ENCODE measurements at regions not wholly inside any gene's neighbourhood (a gene's known extent, or its start where the extent isn't known, plus 50 kb on each side); places are given as distances from the start of the nearest gene placed in this dataset.

GRCh38 chr18:25923193-25923592 lies 167.2 kb downstream of the SS18 start:
- Histone ChIP-seq H3K9me3 (no peaks in the 10 kb centered on the region), H3K27me3 (ENCODE audit: insufficient read depth in 3 of 3, low read length in 2 of 3) (no peaks in the 10 kb centered on the region), H3K4me3 (no peak overlapping the region), H3K4me1 (no peaks in the 10 kb centered on the region), H3K27ac (no peak overlapping the region), H3K36me3 (ENCODE audit: insufficient read depth in 1 of 2, low read depth in 1 of 2) (no peaks in the 10 kb centered on the region)
- WGBS, 3 donors = 91 to 96% (median 94%) methylated on average over 4 of the region's 4 CpGs
- TF ChIP-seq CTCF (IDR thresholded peaks at IDR 0.05) = no peak
- intact Hi-C loops (cut with DNase I) = no loop called here
- no peak for DNase-seq
- no peak for ATAC-seq

- H3K4me1 ChIP-seq = no peaks in the 10 kb centered on the region
- intact Hi-C loops (cut with DNase I) = no loop called here
- no peak overlapping the region for H3K4me3 ChIP-seq
- H3K27me3 ChIP-seq (ENCODE audit: insufficient read depth in 3 of 3, low read length in 2 of 3) = no peaks in the 10 kb centered on the region
- DNase-seq (no peak), ATAC-seq (no peak)
- WGBS, 3 donors = 88 to 90% (median 89%) methylated on average over 13 of the region's 13 CpGs
- H3K27ac ChIP-seq = no peak overlapping the region
- H3K9me3 ChIP-seq = no peaks in the 10 kb centered on the region
- TF ChIP-seq CTCF (IDR thresholded peaks at IDR 0.05) = peak; percentile 23
- no peaks in the 10 kb centered on the region for H3K36me3 ChIP-seq (ENCODE audit: insufficient read depth in 1 of 2, low read depth in 1 of 2)
Measured at GRCh38 chr18:25921677-25922421, 168.6 kb downstream of the SS18 start.

GRCh38 chr18:25915907-25916306 lies 174.5 kb downstream of the SS18 start:
- no peaks in the 10 kb centered on the region for H3K4me1 ChIP-seq
- H3K27ac ChIP-seq = no peak overlapping the region
- DNase-seq = no peak
- 80 to 93% (median 84%) methylated on average over 4 of the region's 4 CpGs for WGBS, 3 donors
- no peaks in the 10 kb centered on the region for H3K9me3 ChIP-seq
- intact Hi-C loops (cut with DNase I) = no loop called here
- TF ChIP-seq CTCF (IDR thresholded peaks at IDR 0.05) = no peak
- H3K4me3 ChIP-seq = no peak overlapping the region
- no peaks in the 10 kb centered on the region for H3K36me3 ChIP-seq (ENCODE audit: insufficient read depth in 1 of 2, low read depth in 1 of 2)
- ATAC-seq = no peak
- no peaks in the 10 kb centered on the region for H3K27me3 ChIP-seq (ENCODE audit: insufficient read depth in 3 of 3, low read length in 2 of 3)

GRCh38 chr18:25898965-25899364 lies 191.4 kb downstream of the SS18 start:
- intact Hi-C loops (cut with DNase I) = loop anchor here (5.0 to 10.0 kb wide), 2 partner anchors 1022 to 1304 kb away; no protein-coding TSS in a partner anchor
- no peak for DNase-seq
- no peaks in the 10 kb centered on the region for H3K36me3 ChIP-seq (ENCODE audit: insufficient read depth in 1 of 2, low read depth in 1 of 2)
- WGBS, 3 donors = 21 to 37% (median 28%) methylated on average over 2 of the region's 2 CpGs
- no peak for ATAC-seq
- H3K27me3 ChIP-seq (ENCODE audit: insufficient read depth in 3 of 3, low read length in 2 of 3) = no peaks in the 10 kb centered on the region
- no peak overlapping the region for H3K27ac ChIP-seq
- H3K4me1 ChIP-seq = no peaks in the 10 kb centered on the region
- no peak for TF ChIP-seq CTCF (IDR thresholded peaks at IDR 0.05)
- H3K9me3 ChIP-seq = peaks cover 6% of the 10 kb centered on the region
- H3K4me3 ChIP-seq = no peak overlapping the region

- 50 to 71% (median 68%) methylated on average over 4 of the region's 4 CpGs for WGBS, 3 donors
- no peaks in the 10 kb centered on the region for H3K27me3 ChIP-seq (ENCODE audit: insufficient read depth in 3 of 3, low read length in 2 of 3)
- H3K36me3 ChIP-seq (ENCODE audit: insufficient read depth in 1 of 2, low read depth in 1 of 2) = no peaks in the 10 kb centered on the region
- intact Hi-C loops (cut with DNase I) = loop anchor here (5.0 to 10.0 kb wide), 2 partner anchors 1020 to 1302 kb away; no protein-coding TSS in a partner anchor
- no peak for DNase-seq
- peaks cover 6% of the 10 kb centered on the region for H3K9me3 ChIP-seq
- no peak overlapping the region for H3K4me3 ChIP-seq
- no peak overlapping the region for H3K27ac ChIP-seq
- no peak for TF ChIP-seq CTCF (IDR thresholded peaks at IDR 0.05)
- no peak for ATAC-seq
- no peaks in the 10 kb centered on the region for H3K4me1 ChIP-seq
Measured at GRCh38 chr18:25896956-25897355, 193.5 kb downstream of the SS18 start.
